ENCODE measurements at regions not wholly inside any gene's neighbourhood (a gene's known extent, or its start where the extent isn't known, plus 50 kb on each side); places are given as distances from the start of the nearest gene placed in this dataset.

- TF ChIP-seq REST (IDR thresholded peaks at IDR 0.05; ENCODE audit: insufficient replicate concordance, low read depth) (no peak), CTCF (IDR thresholded peaks at IDR 0.05; ENCODE audit: insufficient read depth, low read length) (no peak)
These were observed 128.4 kb upstream of the ZNF746 start for GRCh38 chr7:149625947-149626392.
